Activated naive CD4-positive, alpha-beta T cell treated with anti-CD3 and anti-CD28 coated beads, Interleukin-2, amount 50 U/mL, for 72 hours (primary cell): ENCODE measurements at regions not wholly inside any gene's neighbourhood (a gene's known extent, or its start where the extent isn't known, plus 50 kb on each side); places are given as distances from the start of the nearest gene placed in this dataset.
A peak's percentile ranks its signal among the peaks of the same experiment; 100 is the strongest.

Source experiments
- ATAC-seq, 2 donors: fragments of 150-1000 bp; cut with Tn5 transposase; 2 replicates each; pipeline ENCODE4 v1.10.0; 2021; ENCODE audit warnings: mild to moderate bottlenecking in 2 of 2, moderate library complexity in 2 of 2
- DNase-seq, 2 donors: peaks; one replicate each; pipeline ENCODE4 v3.0.0; 2021 to 2022; ENCODE audit warnings: low spot score in 2 of 2
- H3K27ac Mint-ChIP-seq, 2 donors: one replicate each; pipeline ENCODE4 v1.8.0; 2022; ENCODE audit warnings: mild to moderate bottlenecking in 2 of 2, mixed read lengths in 2 of 2
- H3K36me3 Mint-ChIP-seq, 2 donors: one replicate each; pipeline ENCODE4 v1.8.0; 2022; ENCODE audit warnings: mixed read lengths in 2 of 2
- H3K9me3 Mint-ChIP-seq, 2 donors: one replicate each; pipeline ENCODE4 v1.8.0; 2022; ENCODE audit warnings: mixed read lengths in 2 of 2

- Mint-ChIP-seq H3K27ac (no peak overlapping the region), H3K9me3 (peaks cover 0 to 4% of the 10 kb centered on the region in 2 donors), H3K36me3 (peaks cover 0 to 4% of the 10 kb centered on the region in 2 donors)
- ATAC-seq = no peak
- DNase-seq = no peak
Observed at GRCh38 chr6:122524056-122524455, 52.4 kb upstream of the SERINC1 start.

DNA sequence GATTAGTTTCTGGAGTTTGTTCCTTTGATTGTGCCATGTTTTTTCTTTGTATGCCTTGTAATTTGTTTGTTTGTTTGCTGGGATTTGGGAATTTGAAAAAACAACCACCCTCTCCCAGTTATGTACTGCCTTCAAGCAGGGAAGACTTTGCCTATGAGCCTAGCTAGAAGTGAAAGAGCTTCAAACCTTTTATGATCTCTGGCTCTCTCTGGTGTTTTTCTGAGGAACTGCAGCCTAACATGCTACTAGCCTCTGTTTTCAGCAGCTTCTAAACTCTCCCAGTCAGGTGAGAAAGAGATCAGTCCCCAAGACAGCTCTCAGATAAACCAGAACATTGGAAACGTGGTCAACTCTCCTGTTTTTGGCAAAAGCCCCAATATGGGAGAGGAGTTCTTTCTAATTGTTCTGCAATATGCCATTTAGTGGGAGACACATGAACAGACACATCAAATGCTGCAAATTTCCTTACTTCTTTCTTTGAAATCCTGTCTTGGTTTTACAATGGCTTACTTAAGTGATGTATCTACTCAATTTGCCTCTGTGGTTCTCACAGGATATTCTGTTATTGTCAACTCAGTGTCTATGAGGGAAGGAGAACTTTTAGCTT lies 58.9 kb upstream of the SERINC1 start:
- no peaks in the 10 kb centered on the region for H3K9me3 Mint-ChIP-seq

DNA sequence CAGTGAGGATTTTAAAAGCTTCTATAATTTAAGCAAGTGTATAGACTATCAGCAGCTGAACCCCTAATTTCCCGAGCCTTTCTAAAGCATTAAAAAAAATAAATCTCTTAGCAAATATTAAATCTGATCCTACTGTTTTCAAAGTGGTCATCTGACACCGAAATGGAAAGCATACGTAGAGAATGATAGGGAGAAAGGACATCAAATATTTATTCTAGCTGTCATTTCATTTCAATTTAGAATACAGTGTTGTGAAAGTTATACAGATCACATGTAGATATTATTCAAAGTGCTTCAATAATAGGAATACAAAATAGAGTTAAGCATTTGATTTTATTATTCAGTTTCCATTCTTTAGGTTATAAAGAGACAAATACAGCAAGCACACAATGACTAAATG lies 61.9 kb upstream of the PKIB start:
- H3K27ac Mint-ChIP-seq = no peak overlapping the region
- H3K9me3 Mint-ChIP-seq = no peaks in the 10 kb centered on the region
- DNase-seq (no peak), ATAC-seq (no peak)
- H3K36me3 Mint-ChIP-seq = no peaks in the 10 kb centered on the region

More for the DNA sequence above, 58.9 kb upstream of the SERINC1 start:
- DNase-seq (peak in 1 of 2 donors; percentile 57), ATAC-seq (peak; percentile 66 to 79)
- Mint-ChIP-seq H3K27ac (no peak overlapping the region), H3K36me3 (no peaks in the 10 kb centered on the region)

DNA sequence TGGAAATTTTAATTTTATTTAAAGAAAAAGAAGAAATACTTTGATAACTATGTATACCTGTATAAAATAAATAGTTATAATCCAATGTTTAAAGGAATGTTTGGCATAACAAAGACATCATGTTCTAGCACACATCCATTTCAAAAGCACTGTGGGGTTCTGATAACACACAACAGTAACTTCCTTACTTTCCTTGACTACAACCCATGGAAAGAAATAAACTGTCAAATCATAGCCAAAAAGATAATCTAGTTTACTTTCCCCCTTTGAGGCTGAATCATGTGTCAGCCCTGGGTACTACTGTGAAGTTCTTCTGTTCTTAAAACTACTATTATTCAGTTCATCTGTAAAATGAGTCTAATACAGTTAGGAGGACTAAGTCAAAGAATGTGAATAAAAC lies 61.4 kb upstream of the PKIB start:
- DNase-seq (no peak), ATAC-seq (no peak)
- Mint-ChIP-seq H3K9me3 (no peaks in the 10 kb centered on the region), H3K36me3 (no peaks in the 10 kb centered on the region), H3K27ac (no peak overlapping the region)

GRCh38 chr6:122553697-122554096 lies 56.5 kb upstream of the PKIB start:
- H3K9me3 Mint-ChIP-seq = peaks cover 0 to under 1% of the 10 kb centered on the region in 2 donors
- no peak for ATAC-seq
- no peak for DNase-seq
- H3K36me3 Mint-ChIP-seq = no peaks in the 10 kb centered on the region
- no peak overlapping the region for H3K27ac Mint-ChIP-seq

DNA sequence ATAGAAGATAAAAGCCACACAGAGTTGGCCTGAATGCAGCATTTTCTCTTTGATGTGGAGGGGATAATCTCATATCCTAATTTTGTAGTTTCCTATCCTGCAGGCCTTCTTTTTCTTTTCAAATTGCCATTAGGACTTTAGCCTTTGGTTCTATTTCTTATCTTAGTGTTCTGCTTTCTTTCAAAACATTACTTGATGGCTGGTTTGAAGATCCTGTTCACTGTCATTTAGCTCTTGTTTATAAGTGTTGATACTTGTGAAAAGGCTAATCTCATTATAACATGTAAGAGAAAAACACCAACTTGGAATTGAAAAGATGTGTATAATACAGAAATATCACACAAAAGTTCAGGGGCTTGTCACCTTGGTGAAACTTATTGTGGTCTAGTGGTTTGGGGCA lies 54.6 kb upstream of the PKIB start:
- no peak for ATAC-seq

DNA sequence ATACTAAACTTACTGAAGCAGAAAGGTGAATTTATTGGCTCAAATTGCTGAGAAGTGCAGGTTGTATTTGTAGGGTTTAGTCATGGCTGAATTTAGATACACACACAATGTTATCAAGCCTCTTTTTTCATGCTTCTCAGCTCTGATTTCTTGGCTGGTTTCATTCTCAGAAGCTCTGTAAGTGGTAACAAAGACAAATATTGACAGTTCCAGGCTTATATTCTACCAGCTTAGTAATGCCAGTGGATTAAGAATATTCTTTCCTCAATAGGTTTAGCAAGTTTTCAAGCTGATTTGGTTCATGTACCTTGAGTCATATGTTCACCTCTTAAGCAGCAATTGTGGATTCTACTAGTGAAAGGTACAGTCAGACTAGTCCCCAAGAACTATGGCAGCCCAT lies 52.1 kb upstream of the PKIB start:
- ATAC-seq (no peak), DNase-seq (no peak)
- Mint-ChIP-seq H3K9me3 (peaks cover 17 to 20% of the 10 kb centered on the region in 2 donors), H3K36me3 (peaks cover 9 to 12% of the 10 kb centered on the region in 2 donors), H3K27ac (no peak overlapping the region)

More for the DNA sequence above, 54.6 kb upstream of the PKIB start:
- no peak for DNase-seq
- Mint-ChIP-seq H3K36me3 (no peaks in the 10 kb centered on the region), H3K27ac (no peak overlapping the region), H3K9me3 (peaks cover 1 to 6% of the 10 kb centered on the region in 2 donors)
